Loucy (cell line): ENCODE measurements at regions not wholly inside any gene's neighbourhood (a gene's known extent, or its start where the extent isn't known, plus 50 kb on each side); places are given as distances from the start of the nearest gene placed in this dataset.

Experiments used
- EZH2phosphoT487 ChIP-seq: fragments of 200-600 bp; IDR thresholded peaks from 2 replicates; pipeline ENCODE4 v1.6.1; 2018; ENCODE audit warnings: antibody characterized with exemption, mild to moderate bottlenecking, moderate library complexity, borderline replicate concordance
- TF ChIP-seq, protein P1 (sequence below): fragments of 200-600 bp; sonication (generic); conservative IDR thresholded peaks from 2 replicates; pipeline ENCODE4 v1.5.1; 2014; ENCODE audit warnings: mild to moderate bottlenecking, antibody characterized with exemption, low read length

GRCh38 chr7:131108212-131108940, 219.3 kb upstream of the MKLN1 start:
- TF ChIP-seq, protein P1, sequence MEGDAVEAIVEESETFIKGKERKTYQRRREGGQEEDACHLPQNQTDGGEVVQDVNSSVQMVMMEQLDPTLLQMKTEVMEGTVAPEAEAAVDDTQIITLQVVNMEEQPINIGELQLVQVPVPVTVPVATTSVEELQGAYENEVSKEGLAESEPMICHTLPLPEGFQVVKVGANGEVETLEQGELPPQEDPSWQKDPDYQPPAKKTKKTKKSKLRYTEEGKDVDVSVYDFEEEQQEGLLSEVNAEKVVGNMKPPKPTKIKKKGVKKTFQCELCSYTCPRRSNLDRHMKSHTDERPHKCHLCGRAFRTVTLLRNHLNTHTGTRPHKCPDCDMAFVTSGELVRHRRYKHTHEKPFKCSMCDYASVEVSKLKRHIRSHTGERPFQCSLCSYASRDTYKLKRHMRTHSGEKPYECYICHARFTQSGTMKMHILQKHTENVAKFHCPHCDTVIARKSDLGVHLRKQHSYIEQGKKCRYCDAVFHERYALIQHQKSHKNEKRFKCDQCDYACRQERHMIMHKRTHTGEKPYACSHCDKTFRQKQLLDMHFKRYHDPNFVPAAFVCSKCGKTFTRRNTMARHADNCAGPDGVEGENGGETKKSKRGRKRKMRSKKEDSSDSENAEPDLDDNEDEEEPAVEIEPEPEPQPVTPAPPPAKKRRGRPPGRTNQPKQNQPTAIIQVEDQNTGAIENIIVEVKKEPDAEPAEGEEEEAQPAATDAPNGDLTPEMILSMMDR = no peak
- no peak for TF ChIP-seq EZH2phosphoT487
